ENCODE measurements at regions not wholly inside any gene's neighbourhood (a gene's known extent, or its start where the extent isn't known, plus 50 kb on each side); places are given as distances from the start of the nearest gene placed in this dataset.

GRCh38 chr12:17793854-17794253, 296.1 kb downstream of the RERGL start:
- ChIA-PET CTCF (no interaction called here), POLR2A (ENCODE audit: low non-redundant PET) (no interaction called here)
- DNase-seq (ENCODE audit: low spot score): no peak
- H3K27ac ChIP-seq: no peak overlapping the region
- TF ChIP-seq CTCF (conservative IDR thresholded peaks at IDR 0.05; ENCODE audit: low read depth): no peak

GRCh38 chr12:17778242-17778641, 311.8 kb downstream of the RERGL start:
- TF ChIP-seq CTCF (conservative IDR thresholded peaks at IDR 0.05; ENCODE audit: low read depth): no peak
- H3K27ac ChIP-seq: no peak overlapping the region
- ChIA-PET CTCF (no interaction called here), POLR2A (ENCODE audit: low non-redundant PET) (no interaction called here)
- DNase-seq (ENCODE audit: low spot score): no peak

- CTCF ChIA-PET: no interaction called here
- TF ChIP-seq CTCF (conservative IDR thresholded peaks at IDR 0.05; ENCODE audit: low read depth): no peak
- no peak for DNase-seq (ENCODE audit: low spot score)
- no peak overlapping the region for H3K27ac ChIP-seq
- POLR2A ChIA-PET (ENCODE audit: low non-redundant PET): no interaction called here
Measured at GRCh38 chr12:17763366-17763765, 326.6 kb downstream of the RERGL start.

DNA sequence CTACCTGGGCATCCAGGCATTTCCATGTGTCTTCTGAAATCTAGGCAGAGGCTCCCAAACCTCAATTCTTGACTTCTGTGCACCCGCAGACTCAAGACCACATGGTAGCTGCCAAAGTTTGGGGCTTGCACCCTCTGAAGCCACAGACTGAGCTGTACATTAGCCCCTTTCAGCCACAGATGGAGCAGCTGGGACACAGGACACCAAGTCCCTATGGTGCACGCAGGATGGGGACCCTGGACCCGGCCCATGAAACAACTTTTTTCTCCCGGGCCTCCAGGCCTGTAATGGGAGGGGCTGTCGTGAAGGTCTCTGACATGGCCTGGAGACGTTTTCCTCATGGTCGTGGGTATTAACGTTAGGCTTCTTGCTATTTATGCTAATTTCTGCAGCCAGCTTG, 330.0 kb downstream of the RERGL start:
- ChIA-PET CTCF (no interaction called here), POLR2A (ENCODE audit: low non-redundant PET) (no interaction called here)
- TF ChIP-seq CTCF (conservative IDR thresholded peaks at IDR 0.05; ENCODE audit: low read depth): no peak
- DNase-seq (ENCODE audit: low spot score): no peak
- no peak overlapping the region for H3K27ac ChIP-seq

All from RWPE1 (cell line).